OCI-LY3 (cell line): ENCODE measurements at regions not wholly inside any gene's neighbourhood (a gene's known extent, or its start where the extent isn't known, plus 50 kb on each side); places are given as distances from the start of the nearest gene placed in this dataset.

Source experiments
- EZH2phosphoT487 ChIP-seq: fragments of 200-600 bp; shearing (Covaris generic); IDR thresholded peaks from 2 replicates; pipeline ENCODE4 v1.6.1; 2018; ENCODE audit warnings: antibody characterized with exemption, mixed run types, low read depth
- TF ChIP-seq, protein P1 (sequence below): fragments of 200-600, 300-600 bp; sonication (generic); IDR thresholded peaks from 2 replicates; pipeline ENCODE4 v1.5.1; 2014; ENCODE audit warnings: antibody characterized with exemption, low read length, low read depth

DNA sequence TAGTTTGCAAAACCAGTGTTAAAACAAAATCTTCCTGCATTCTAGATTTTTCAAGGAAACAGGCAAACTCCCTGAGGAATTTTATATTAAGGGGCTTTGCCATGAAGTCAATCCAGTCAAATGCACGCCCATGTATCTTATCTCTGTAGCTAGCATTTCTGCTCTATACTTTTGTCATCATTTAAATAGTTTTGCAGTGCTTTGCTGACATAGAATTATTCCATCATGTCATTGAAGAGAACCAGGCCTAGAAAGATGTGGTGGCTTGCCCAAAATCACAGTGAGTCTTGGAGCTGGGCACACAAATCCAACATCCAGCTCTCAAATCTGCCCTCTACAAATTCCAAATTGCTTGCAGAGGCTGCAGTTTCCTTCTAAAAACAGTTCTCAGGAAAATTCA lies 66.7 kb upstream of the LNX1 start:
- TF ChIP-seq, protein P1, sequence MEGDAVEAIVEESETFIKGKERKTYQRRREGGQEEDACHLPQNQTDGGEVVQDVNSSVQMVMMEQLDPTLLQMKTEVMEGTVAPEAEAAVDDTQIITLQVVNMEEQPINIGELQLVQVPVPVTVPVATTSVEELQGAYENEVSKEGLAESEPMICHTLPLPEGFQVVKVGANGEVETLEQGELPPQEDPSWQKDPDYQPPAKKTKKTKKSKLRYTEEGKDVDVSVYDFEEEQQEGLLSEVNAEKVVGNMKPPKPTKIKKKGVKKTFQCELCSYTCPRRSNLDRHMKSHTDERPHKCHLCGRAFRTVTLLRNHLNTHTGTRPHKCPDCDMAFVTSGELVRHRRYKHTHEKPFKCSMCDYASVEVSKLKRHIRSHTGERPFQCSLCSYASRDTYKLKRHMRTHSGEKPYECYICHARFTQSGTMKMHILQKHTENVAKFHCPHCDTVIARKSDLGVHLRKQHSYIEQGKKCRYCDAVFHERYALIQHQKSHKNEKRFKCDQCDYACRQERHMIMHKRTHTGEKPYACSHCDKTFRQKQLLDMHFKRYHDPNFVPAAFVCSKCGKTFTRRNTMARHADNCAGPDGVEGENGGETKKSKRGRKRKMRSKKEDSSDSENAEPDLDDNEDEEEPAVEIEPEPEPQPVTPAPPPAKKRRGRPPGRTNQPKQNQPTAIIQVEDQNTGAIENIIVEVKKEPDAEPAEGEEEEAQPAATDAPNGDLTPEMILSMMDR, result no peak
- TF ChIP-seq EZH2phosphoT487, result no peak
